ENCODE measurements at regions not wholly inside any gene's neighbourhood (a gene's known extent, or its start where the extent isn't known, plus 50 kb on each side); places are given as distances from the start of the nearest gene placed in this dataset.

DNA sequence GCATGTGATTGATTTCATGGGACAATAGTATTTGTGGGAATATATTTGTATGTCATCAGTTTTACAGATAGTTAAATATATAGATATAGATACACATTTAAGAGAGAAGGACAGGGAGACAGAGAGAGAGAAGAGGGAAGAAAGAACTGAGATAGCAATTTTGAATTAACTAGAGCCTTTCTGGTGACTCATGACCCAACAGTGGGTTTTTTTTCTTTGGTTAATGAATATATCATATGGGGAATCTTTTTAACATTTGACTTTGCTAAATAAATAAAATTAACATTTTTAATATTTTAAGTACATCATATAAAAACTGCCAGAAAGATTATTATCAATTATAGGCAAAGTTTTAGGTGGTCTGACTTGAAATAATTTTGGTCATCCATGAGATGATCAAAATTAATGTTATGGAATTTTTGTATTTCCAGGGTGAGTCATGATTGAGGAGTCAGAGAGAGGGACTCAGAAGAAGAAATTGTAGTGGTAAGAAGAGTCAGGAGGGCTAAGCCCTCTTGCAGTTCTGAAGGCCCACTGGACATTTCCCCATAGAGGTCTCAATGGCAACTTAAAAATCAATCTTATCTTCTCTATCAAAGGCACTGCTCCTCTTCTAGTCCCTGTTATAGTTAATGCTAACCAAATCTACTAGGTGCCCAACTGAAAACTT is 508.1 kb upstream of the MAP3K7 start:
- TF ChIP-seq POLR2A (IDR thresholded peaks at IDR 0.05; ENCODE audit: low read depth, low read length): no peak
- TF ChIP-seq TAF1 (IDR thresholded peaks at IDR 0.05; ENCODE audit: borderline replicate concordance, low read depth, low read length): no peak
- TF ChIP-seq POLR2AphosphoS5 (IDR thresholded peaks at IDR 0.05; ENCODE audit: low read depth, low read length): no peak
